Neural cell (in vitro differentiated cells): ENCODE measurements at regions not wholly inside any gene's neighbourhood (a gene's known extent, or its start where the extent isn't known, plus 50 kb on each side); places are given as distances from the start of the nearest gene placed in this dataset.

Experiments
- REST ChIP-seq: IDR thresholded peaks from 2 replicates; pipeline ENCODE4 v1.6.1; 2012; ENCODE audit warnings: borderline replicate concordance
- TF ChIP-seq, protein P1 (sequence below): fragments of 450-650 bp; IDR thresholded peaks from 2 replicates; pipeline ENCODE4 v1.5.1; 2014; ENCODE audit warnings: antibody characterized with exemption, mild to moderate bottlenecking, moderate library complexity; ENCODE audit not compliant: poor library complexity, severe bottlenecking

GRCh38 chr5:61649231-61649630, 317.2 kb downstream of the ZSWIM6 start:
- TF ChIP-seq REST: no peak
- TF ChIP-seq, protein P1, sequence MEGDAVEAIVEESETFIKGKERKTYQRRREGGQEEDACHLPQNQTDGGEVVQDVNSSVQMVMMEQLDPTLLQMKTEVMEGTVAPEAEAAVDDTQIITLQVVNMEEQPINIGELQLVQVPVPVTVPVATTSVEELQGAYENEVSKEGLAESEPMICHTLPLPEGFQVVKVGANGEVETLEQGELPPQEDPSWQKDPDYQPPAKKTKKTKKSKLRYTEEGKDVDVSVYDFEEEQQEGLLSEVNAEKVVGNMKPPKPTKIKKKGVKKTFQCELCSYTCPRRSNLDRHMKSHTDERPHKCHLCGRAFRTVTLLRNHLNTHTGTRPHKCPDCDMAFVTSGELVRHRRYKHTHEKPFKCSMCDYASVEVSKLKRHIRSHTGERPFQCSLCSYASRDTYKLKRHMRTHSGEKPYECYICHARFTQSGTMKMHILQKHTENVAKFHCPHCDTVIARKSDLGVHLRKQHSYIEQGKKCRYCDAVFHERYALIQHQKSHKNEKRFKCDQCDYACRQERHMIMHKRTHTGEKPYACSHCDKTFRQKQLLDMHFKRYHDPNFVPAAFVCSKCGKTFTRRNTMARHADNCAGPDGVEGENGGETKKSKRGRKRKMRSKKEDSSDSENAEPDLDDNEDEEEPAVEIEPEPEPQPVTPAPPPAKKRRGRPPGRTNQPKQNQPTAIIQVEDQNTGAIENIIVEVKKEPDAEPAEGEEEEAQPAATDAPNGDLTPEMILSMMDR: peak; percentile 33
